GM12892 (cell line): ENCODE measurements at regions not wholly inside any gene's neighbourhood (a gene's known extent, or its start where the extent isn't known, plus 50 kb on each side); places are given as distances from the start of the nearest gene placed in this dataset.

Experiments used
- POLR2A ChIP-seq: IDR thresholded peaks from 2 replicates; pipeline ENCODE4 v1.6.1; 2011; ENCODE audit warnings: low read depth, low read length, control low read depth
- POLR2AphosphoS5 ChIP-seq: IDR thresholded peaks from 2 replicates; pipeline ENCODE4 v1.6.1; 2011; ENCODE audit warnings: low read depth, low read length, control low read depth

DNA sequence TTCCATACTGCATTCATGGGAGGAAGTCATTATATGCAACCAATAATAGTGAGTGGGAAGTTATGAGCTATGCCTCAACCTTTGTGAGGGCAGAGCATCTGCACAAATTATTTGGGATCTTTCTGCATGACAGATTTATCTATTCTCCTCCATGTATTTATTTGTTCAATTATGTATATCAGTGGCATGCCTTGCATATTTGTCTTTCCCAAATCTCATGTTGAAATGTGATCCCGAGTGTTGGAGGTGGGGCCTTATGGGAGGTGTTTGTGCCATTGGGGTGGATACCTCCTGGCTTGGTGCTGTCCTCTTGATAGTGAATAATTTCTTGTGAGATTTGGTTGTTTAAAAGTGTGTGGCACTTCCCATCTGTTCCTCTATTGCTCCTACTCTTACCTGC lies 1246.0 kb upstream of the CITED2 start:
- TF ChIP-seq POLR2AphosphoS5 (no peak), POLR2A (no peak)
